HepG2 (cell line): ENCODE measurements at regions not wholly inside any gene's neighbourhood (a gene's known extent, or its start where the extent isn't known, plus 50 kb on each side); places are given as distances from the start of the nearest gene placed in this dataset.

Experiments
- BORCS8-MEF2B ChIP-seq: sonication (generic); formaldehyde crosslinking; IDR thresholded peaks from 2 replicates; pipeline ENCODE4 v1.8.0; 2022; ENCODE audit warnings: mild to moderate bottlenecking, missing genetic modification reagents
- BRD4 ChIP-seq: sonication (generic); formaldehyde crosslinking; IDR thresholded peaks from 2 replicates; pipeline ENCODE4 v1.4.0; 2020; ENCODE audit warnings: missing genetic modification reagents
- E2F1 ChIP-seq: sonication (generic); formaldehyde crosslinking; IDR thresholded peaks from 2 replicates; pipeline ENCODE4 v1.5.0; 2020; ENCODE audit warnings: missing genetic modification reagents
- IRF1 ChIP-seq: sonication (generic); formaldehyde crosslinking; IDR thresholded peaks from 2 replicates; pipeline ENCODE4 v1.4.0; 2020; ENCODE audit warnings: low read depth, mild to moderate bottlenecking, missing genetic modification reagents
- NR1H2 ChIP-seq: sonication (generic); formaldehyde crosslinking; IDR thresholded peaks from 2 replicates; pipeline ENCODE4 v1.8.1; 2022; ENCODE audit warnings: low read depth, missing genetic modification reagents, borderline replicate concordance
- SMC3 ChIP-seq: IDR thresholded peaks from 2 replicates; pipeline ENCODE4 v1.6.1; 2011; ENCODE audit warnings: low read length, improper control_type of control experiment
- TIGD3 ChIP-seq: sonication (generic); formaldehyde crosslinking; IDR thresholded peaks from 2 replicates; pipeline ENCODE4 v1.5.1; 2020; ENCODE audit warnings: mild to moderate bottlenecking, missing genetic modification reagents, borderline replicate concordance
- ZNF274 ChIP-seq: sonication (generic); formaldehyde crosslinking; IDR thresholded peaks from 2 replicates; pipeline ENCODE4 v1.5.1; 2020; ENCODE audit warnings: mild to moderate bottlenecking, missing genetic modification reagents
- ZNF333 ChIP-seq: sonication (generic); formaldehyde crosslinking; IDR thresholded peaks from 2 replicates; pipeline ENCODE4 v1.4.0; 2020; ENCODE audit warnings: mild to moderate bottlenecking, missing genetic modification reagents, borderline replicate concordance
- ZNF713 ChIP-seq: sonication (generic); formaldehyde crosslinking; IDR thresholded peaks from 2 replicates; pipeline ENCODE4 v1.4.0; 2020; ENCODE audit warnings: mild to moderate bottlenecking, missing genetic modification reagents

- no peak for TF ChIP-seq TIGD3
- no peak for TF ChIP-seq BRD4 (CRISPR knock-in tag)
- TF ChIP-seq ZNF713 (CRISPR knock-in tag), result no peak
- TF ChIP-seq E2F1 (CRISPR knock-in tag), result no peak
- no peak for TF ChIP-seq BORCS8-MEF2B (CRISPR knock-in tag)
- TF ChIP-seq NR1H2 (CRISPR knock-in tag), result no peak; the same call in 1 of the 2 replicates
- no peak for TF ChIP-seq ZNF333 (CRISPR knock-in tag)
- TF ChIP-seq IRF1, result no peak
- 0 out of 2 replicates have a peak, but pooled peaks have one; percentile 19 for TF ChIP-seq SMC3
- TF ChIP-seq ZNF274, result no peak
- TF ChIP-seq, all 625 proteins: peak for 54
These were observed 145.3 kb upstream of the TENT5A start (continued) for GRCh38 chr6:81897793-81898192.
